ENCODE measurements at regions not wholly inside any gene's neighbourhood (a gene's known extent, or its start where the extent isn't known, plus 50 kb on each side); places are given as distances from the start of the nearest gene placed in this dataset.

DNA sequence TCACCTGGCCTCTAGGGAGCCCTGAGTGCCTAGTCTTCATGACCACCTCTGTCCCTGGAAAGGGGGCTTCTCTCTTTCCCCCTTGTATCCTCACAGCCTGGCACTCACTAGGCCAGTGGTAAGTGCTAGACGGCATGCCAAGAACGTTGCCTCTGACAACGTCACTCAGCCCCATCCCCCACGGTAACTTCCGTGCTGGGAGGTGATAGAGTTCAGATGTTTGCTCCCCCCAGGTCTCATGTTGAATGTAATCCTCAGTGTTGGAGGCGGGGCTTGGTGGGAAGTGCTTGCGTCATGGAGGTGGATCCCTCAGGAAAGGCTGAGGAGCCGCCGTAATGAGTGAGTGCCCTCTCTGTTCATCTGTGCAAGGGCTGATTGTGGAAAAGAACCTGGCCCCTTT is 343.3 kb upstream of the MKI67 start:
- TF ChIP-seq, protein P1, sequence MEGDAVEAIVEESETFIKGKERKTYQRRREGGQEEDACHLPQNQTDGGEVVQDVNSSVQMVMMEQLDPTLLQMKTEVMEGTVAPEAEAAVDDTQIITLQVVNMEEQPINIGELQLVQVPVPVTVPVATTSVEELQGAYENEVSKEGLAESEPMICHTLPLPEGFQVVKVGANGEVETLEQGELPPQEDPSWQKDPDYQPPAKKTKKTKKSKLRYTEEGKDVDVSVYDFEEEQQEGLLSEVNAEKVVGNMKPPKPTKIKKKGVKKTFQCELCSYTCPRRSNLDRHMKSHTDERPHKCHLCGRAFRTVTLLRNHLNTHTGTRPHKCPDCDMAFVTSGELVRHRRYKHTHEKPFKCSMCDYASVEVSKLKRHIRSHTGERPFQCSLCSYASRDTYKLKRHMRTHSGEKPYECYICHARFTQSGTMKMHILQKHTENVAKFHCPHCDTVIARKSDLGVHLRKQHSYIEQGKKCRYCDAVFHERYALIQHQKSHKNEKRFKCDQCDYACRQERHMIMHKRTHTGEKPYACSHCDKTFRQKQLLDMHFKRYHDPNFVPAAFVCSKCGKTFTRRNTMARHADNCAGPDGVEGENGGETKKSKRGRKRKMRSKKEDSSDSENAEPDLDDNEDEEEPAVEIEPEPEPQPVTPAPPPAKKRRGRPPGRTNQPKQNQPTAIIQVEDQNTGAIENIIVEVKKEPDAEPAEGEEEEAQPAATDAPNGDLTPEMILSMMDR (IDR thresholded peaks at IDR 0.05; ENCODE audit: low read length, missing control alignments), result no peak
- no peak overlapping the region for H3K4me3 ChIP-seq (replicated peaks; ENCODE audit: low read depth, low read length)
- no peak for DNase-seq (ENCODE audit: low read depth)

- H3K4me3 ChIP-seq (replicated peaks; ENCODE audit: low read depth, low read length), result no peak overlapping the region
- no peak for DNase-seq (ENCODE audit: low read depth)
- TF ChIP-seq, protein P1 (IDR thresholded peaks at IDR 0.05; ENCODE audit: low read length, missing control alignments), result no peak
Observed at GRCh38 chr10:128470321-128470965, 344.2 kb upstream of the MKI67 start.

DNA sequence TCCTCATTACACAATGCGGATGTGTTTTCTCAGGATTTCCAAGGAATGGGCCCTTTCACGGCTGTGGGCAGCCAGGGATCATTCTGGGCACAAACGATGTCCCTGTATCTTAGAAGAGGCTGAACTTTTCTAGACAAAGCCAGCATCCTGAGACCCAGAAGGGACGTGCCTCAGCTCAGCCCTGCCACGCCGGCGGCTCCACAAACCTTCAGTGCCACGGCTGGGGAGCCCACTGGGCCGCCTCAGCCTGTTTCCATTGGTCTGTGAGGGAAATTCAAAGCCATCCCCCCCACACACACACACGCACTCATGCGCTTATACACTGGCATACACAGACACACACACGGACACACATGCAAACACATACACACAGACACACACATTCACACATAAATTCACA is 344.9 kb upstream of the MKI67 start:
- TF ChIP-seq, protein P1 (IDR thresholded peaks at IDR 0.05; ENCODE audit: low read length, missing control alignments), result no peak
- H3K4me3 ChIP-seq (replicated peaks; ENCODE audit: low read depth, low read length), result no peak overlapping the region
- no peak for DNase-seq (ENCODE audit: low read depth)

- no peak overlapping the region for H3K4me3 ChIP-seq (replicated peaks; ENCODE audit: low read depth, low read length)
- DNase-seq (ENCODE audit: low read depth), result no peak
- TF ChIP-seq, protein P1 (IDR thresholded peaks at IDR 0.05; ENCODE audit: low read length, missing control alignments), result no peak
Observed at GRCh38 chr10:128472196-128472595, 346.0 kb upstream of the MKI67 start.

- H3K4me3 ChIP-seq (replicated peaks; ENCODE audit: low read depth, low read length), result no peak overlapping the region
- DNase-seq (ENCODE audit: low read depth), result no peak
- TF ChIP-seq, protein P1 (IDR thresholded peaks at IDR 0.05; ENCODE audit: low read length, missing control alignments), result no peak
Observed at GRCh38 chr10:128473396-128473795, 347.2 kb upstream of the MKI67 start.

DNA sequence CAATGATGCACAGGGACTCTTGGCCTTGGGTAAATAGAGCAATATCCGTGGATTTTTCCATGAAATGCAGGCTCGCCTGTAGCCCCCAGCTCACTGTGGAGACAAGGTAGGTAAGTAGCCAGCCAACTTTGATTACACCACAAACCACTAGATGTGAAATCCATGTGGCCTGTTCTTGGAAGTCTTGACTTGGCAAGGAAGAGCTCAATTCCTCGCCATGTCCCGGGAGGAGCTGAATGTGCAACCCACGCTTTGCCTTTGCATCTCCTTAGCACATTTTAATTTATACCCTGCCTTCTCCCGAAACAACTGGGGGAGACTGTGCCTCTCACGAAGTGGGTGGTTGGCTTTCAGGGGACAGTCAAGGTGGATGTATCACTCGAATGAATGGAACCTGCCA is 347.7 kb upstream of the MKI67 start:
- H3K4me3 ChIP-seq (replicated peaks; ENCODE audit: low read depth, low read length), result no peak overlapping the region
- TF ChIP-seq, protein P1 (IDR thresholded peaks at IDR 0.05; ENCODE audit: low read length, missing control alignments), result no peak
- no peak for DNase-seq (ENCODE audit: low read depth)

GRCh38 chr10:128474571-128474970 is 348.3 kb upstream of the MKI67 start:
- DNase-seq (ENCODE audit: low read depth), result no peak
- TF ChIP-seq, protein P1 (IDR thresholded peaks at IDR 0.05; ENCODE audit: low read length, missing control alignments), result no peak
- no peak overlapping the region for H3K4me3 ChIP-seq (replicated peaks; ENCODE audit: low read depth, low read length)

Data from fibroblast of pulmonary artery (primary cell).